ENCODE measurements at regions not wholly inside any gene's neighbourhood (a gene's known extent, or its start where the extent isn't known, plus 50 kb on each side); places are given as distances from the start of the nearest gene placed in this dataset.

- Histone ChIP-seq H3K36me3 (ENCODE audit: control insufficient read depth in 4 of 4, insufficient read depth in 4 of 4, low read length in 4 of 4) (no peaks in the 10 kb centered on the region), H3K9ac (ENCODE audit: insufficient read depth in 1 of 2, low read length in 2 of 2) (no peak overlapping the region), H3K4me3 (no peak overlapping the region), H3K9me3 (ENCODE audit: control insufficient read depth in 4 of 4, insufficient read depth in 3 of 4, low read length in 3 of 4) (no peaks in the 10 kb centered on the region), H3K27ac (ENCODE audit: low read depth in 1 of 2, low read length in 1 of 2) (no peak overlapping the region), H3K4me1 (ENCODE audit: control insufficient read depth in 5 of 5, insufficient read depth in 5 of 5, low read length in 5 of 5) (no peaks in the 10 kb centered on the region), H3K27me3 (ENCODE audit: control insufficient read depth in 3 of 3, insufficient read depth in 3 of 3, low read length in 2 of 3) (no peaks in the 10 kb centered on the region)
- 88 to 91% methylated on average over 3 of the region's 3 CpGs for WGBS, 2 donors
- ATAC-seq (ENCODE audit: insufficient read depth, low FRiP score) (no peak), DNase-seq (no peak)
- TF ChIP-seq, protein P1, sequence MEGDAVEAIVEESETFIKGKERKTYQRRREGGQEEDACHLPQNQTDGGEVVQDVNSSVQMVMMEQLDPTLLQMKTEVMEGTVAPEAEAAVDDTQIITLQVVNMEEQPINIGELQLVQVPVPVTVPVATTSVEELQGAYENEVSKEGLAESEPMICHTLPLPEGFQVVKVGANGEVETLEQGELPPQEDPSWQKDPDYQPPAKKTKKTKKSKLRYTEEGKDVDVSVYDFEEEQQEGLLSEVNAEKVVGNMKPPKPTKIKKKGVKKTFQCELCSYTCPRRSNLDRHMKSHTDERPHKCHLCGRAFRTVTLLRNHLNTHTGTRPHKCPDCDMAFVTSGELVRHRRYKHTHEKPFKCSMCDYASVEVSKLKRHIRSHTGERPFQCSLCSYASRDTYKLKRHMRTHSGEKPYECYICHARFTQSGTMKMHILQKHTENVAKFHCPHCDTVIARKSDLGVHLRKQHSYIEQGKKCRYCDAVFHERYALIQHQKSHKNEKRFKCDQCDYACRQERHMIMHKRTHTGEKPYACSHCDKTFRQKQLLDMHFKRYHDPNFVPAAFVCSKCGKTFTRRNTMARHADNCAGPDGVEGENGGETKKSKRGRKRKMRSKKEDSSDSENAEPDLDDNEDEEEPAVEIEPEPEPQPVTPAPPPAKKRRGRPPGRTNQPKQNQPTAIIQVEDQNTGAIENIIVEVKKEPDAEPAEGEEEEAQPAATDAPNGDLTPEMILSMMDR (IDR thresholded peaks at IDR 0.05; ENCODE audit: control extremely low read depth, extremely low read depth), result no peak
Observed at GRCh38 chr14:83899706-83900105, 1630.2 kb upstream of the FLRT2 start.

- Histone ChIP-seq H3K9me3 (ENCODE audit: control insufficient read depth in 4 of 4, insufficient read depth in 3 of 4, low read length in 3 of 4) (no peaks in the 10 kb centered on the region), H3K9ac (ENCODE audit: insufficient read depth in 1 of 2, low read length in 2 of 2) (no peak overlapping the region), H3K36me3 (ENCODE audit: control insufficient read depth in 4 of 4, insufficient read depth in 4 of 4, low read length in 4 of 4) (no peaks in the 10 kb centered on the region), H3K4me1 (ENCODE audit: control insufficient read depth in 5 of 5, insufficient read depth in 5 of 5, low read length in 5 of 5) (no peaks in the 10 kb centered on the region), H3K27me3 (ENCODE audit: control insufficient read depth in 3 of 3, insufficient read depth in 3 of 3, low read length in 2 of 3) (no peaks in the 10 kb centered on the region), H3K27ac (ENCODE audit: low read depth in 1 of 2, low read length in 1 of 2) (no peak overlapping the region), H3K4me3 (no peak overlapping the region)
- DNase-seq (no peak), ATAC-seq (ENCODE audit: insufficient read depth, low FRiP score) (no peak)
- 82 to 91% methylated on average over 1 of the region's 1 CpG for WGBS, 2 donors
- TF ChIP-seq, protein P1 (IDR thresholded peaks at IDR 0.05; ENCODE audit: control extremely low read depth, extremely low read depth), result no peak
Observed at GRCh38 chr14:83905157-83905556, 1624.8 kb upstream of the FLRT2 start.

GRCh38 chr14:83908419-83908818 lies 1621.5 kb upstream of the FLRT2 start:
- no peak overlapping the region for H3K27ac ChIP-seq (ENCODE audit: low read depth in 1 of 2, low read length in 1 of 2)
- TF ChIP-seq, protein P1 (IDR thresholded peaks at IDR 0.05; ENCODE audit: control extremely low read depth, extremely low read depth), result no peak
- ATAC-seq (ENCODE audit: insufficient read depth, low FRiP score), result no peak
- H3K4me3 ChIP-seq, result no peak overlapping the region
- no peak for DNase-seq
- no peaks in the 10 kb centered on the region for H3K9me3 ChIP-seq (ENCODE audit: control insufficient read depth in 4 of 4, insufficient read depth in 3 of 4, low read length in 3 of 4)
- no peaks in the 10 kb centered on the region for H3K36me3 ChIP-seq (ENCODE audit: control insufficient read depth in 4 of 4, insufficient read depth in 4 of 4, low read length in 4 of 4)
- H3K4me1 ChIP-seq (ENCODE audit: control insufficient read depth in 5 of 5, insufficient read depth in 5 of 5, low read length in 5 of 5), result no peaks in the 10 kb centered on the region
- no peaks in the 10 kb centered on the region for H3K27me3 ChIP-seq (ENCODE audit: control insufficient read depth in 3 of 3, insufficient read depth in 3 of 3, low read length in 2 of 3)
- 81 to 92% methylated on average over 3 of the region's 3 CpGs for WGBS, 2 donors
- no peak overlapping the region for H3K9ac ChIP-seq (ENCODE audit: insufficient read depth in 1 of 2, low read length in 2 of 2)

DNA sequence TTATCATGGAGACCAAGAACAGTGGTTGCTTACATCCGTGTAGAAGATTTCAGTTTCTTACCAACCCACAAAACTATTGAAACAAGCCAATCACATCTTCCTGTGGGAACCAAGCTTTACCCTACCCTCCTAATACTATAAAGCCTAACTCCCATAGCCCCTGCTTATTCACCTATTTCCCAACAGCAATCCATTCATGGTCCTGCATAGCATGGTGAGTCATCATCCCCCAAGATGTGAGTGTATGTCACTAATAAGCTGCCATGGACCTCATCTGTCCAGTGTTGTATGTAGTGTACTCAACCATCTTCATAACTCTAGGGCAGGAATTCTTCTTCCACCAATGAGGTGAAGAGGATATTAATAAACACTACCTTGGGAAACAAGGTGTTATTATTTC lies 1620.4 kb upstream of the FLRT2 start:
- no peaks in the 10 kb centered on the region for H3K36me3 ChIP-seq (ENCODE audit: control insufficient read depth in 4 of 4, insufficient read depth in 4 of 4, low read length in 4 of 4)
- no peaks in the 10 kb centered on the region for H3K4me1 ChIP-seq (ENCODE audit: control insufficient read depth in 5 of 5, insufficient read depth in 5 of 5, low read length in 5 of 5)
- DNase-seq (no peak), ATAC-seq (ENCODE audit: insufficient read depth, low FRiP score) (no peak)
- no peak overlapping the region for H3K27ac ChIP-seq (ENCODE audit: low read depth in 1 of 2, low read length in 1 of 2)
- H3K4me3 ChIP-seq, result no peak overlapping the region
- TF ChIP-seq, protein P1 (IDR thresholded peaks at IDR 0.05; ENCODE audit: control extremely low read depth, extremely low read depth), result no peak
- no peak overlapping the region for H3K9ac ChIP-seq (ENCODE audit: insufficient read depth in 1 of 2, low read length in 2 of 2)
- 91 to 95% methylated on average over 1 of the region's 1 CpG for WGBS, 2 donors
- H3K9me3 ChIP-seq (ENCODE audit: control insufficient read depth in 4 of 4, insufficient read depth in 3 of 4, low read length in 3 of 4), result no peaks in the 10 kb centered on the region
- no peaks in the 10 kb centered on the region for H3K27me3 ChIP-seq (ENCODE audit: control insufficient read depth in 3 of 3, insufficient read depth in 3 of 3, low read length in 2 of 3)
